GM23338 (cell line): ENCODE measurements at regions not wholly inside any gene's neighbourhood (a gene's known extent, or its start where the extent isn't known, plus 50 kb on each side); places are given as distances from the start of the nearest gene placed in this dataset.
A peak's percentile ranks its signal among the peaks of the same experiment; 100 is the strongest.

Source experiments
- ATAC-seq: fragments of 200-7000 bp; cut with Tn5 transposase; 3 replicates; pipeline ENCODE4 v1.9.1; 2020
- DNase-seq: peaks from one replicate; pipeline ENCODE4 v3.0.0-alpha.2; 2015; ENCODE audit warnings: low spot score
- H2AFZ ChIP-seq: fragments of 200-600 bp; sonication (generic); 2 replicates; pipeline ENCODE4 v1.8.0; 2016; ENCODE audit warnings: antibody characterized with exemption, mild to moderate bottlenecking, moderate library complexity
- H3F3A ChIP-seq: fragments of 200-600 bp; sonication (generic); replicated peaks from 2 replicates; pipeline ENCODE4 v1.8.0; 2017; ENCODE audit warnings: antibody characterized with exemption, mixed run types, low read depth
- H3K27ac ChIP-seq: fragments of 200-600 bp; sonication (generic); 2 replicates; pipeline ENCODE4 v1.6.1; 2016; ENCODE audit warnings: low read depth
- H3K27me3 ChIP-seq: fragments of 200-600 bp; sonication (generic); 2 replicates; pipeline ENCODE4 v1.8.0; 2016; ENCODE audit warnings: mild to moderate bottlenecking, mixed run types, moderate library complexity; ENCODE audit not compliant: insufficient read depth
- H3K36me3 ChIP-seq: fragments of 200-600 bp; sonication (generic); 2 replicates; pipeline ENCODE4 v1.8.0; 2016; ENCODE audit warnings: mild to moderate bottlenecking; ENCODE audit not compliant: insufficient read depth
- H3K4me1 ChIP-seq: fragments of 200-600 bp; sonication (generic); 2 replicates; pipeline ENCODE4 v1.8.0; 2016; ENCODE audit warnings: mild to moderate bottlenecking, moderate library complexity; ENCODE audit not compliant: insufficient read depth
- H3K4me2 ChIP-seq: fragments of 200-600 bp; sonication (generic); 2 replicates; pipeline ENCODE4 v1.7.1; 2017; ENCODE audit warnings: mixed run types
- H3K4me3 ChIP-seq: fragments of 200-600 bp; sonication (generic); 2 replicates; pipeline ENCODE4 v1.6.1; 2016; ENCODE audit warnings: mixed run types
- H3K79me2 ChIP-seq: fragments of 200-600 bp; sonication (generic); replicated peaks from 2 replicates; pipeline ENCODE4 v1.8.0; 2017; ENCODE audit warnings: mild to moderate bottlenecking; ENCODE audit not compliant: insufficient read depth
- H3K9me2 ChIP-seq: fragments of 200-600 bp; sonication (generic); 2 replicates; pipeline ENCODE4 v1.8.0; 2017; ENCODE audit not compliant: insufficient read depth
- H4K20me1 ChIP-seq: fragments of 200-600 bp; sonication (generic); replicated peaks from 2 replicates; pipeline ENCODE4 v1.8.0; 2017; ENCODE audit warnings: mild to moderate bottlenecking; ENCODE audit not compliant: insufficient read depth
- H3K27ac Mint-ChIP-seq: 2 replicates; pipeline ENCODE4 v1.8.0; 2020; ENCODE audit warnings: inconsistent platforms, mild to moderate bottlenecking, moderate library complexity, mixed read lengths
- H3K27me3 Mint-ChIP-seq: 3 replicates; pipeline ENCODE4 v1.8.0; 2022; ENCODE audit warnings: low read depth, mild to moderate bottlenecking, moderate library complexity, mixed read lengths, inconsistent platforms; ENCODE audit not compliant: insufficient read depth, poor library complexity
- H3K36me3 Mint-ChIP-seq: 3 replicates; pipeline ENCODE4 v1.8.0; 2021; ENCODE audit warnings: low read depth, mild to moderate bottlenecking, inconsistent platforms, moderate library complexity, mixed read lengths
- H3K4me1 Mint-ChIP-seq: 3 replicates; pipeline ENCODE4 v1.8.0; 2020; ENCODE audit warnings: mild to moderate bottlenecking, inconsistent platforms, mixed read lengths
- H3K4me3 Mint-ChIP-seq: 3 replicates; pipeline ENCODE4 v1.8.0; 2021; ENCODE audit warnings: moderate library complexity, mild to moderate bottlenecking, inconsistent platforms, mixed read lengths
- H3K9me3 Mint-ChIP-seq: 3 replicates; pipeline ENCODE4 v1.8.0; 2020; ENCODE audit warnings: moderate library complexity, mild to moderate bottlenecking, inconsistent platforms, mixed read lengths
- CREB1 ChIP-seq: fragments of 250-450 bp; sonication (Bioruptor Pico); IDR thresholded peaks from 2 replicates; pipeline ENCODE4 v1.5.0; 2020; ENCODE audit warnings: low read depth, mild to moderate bottlenecking, moderate library complexity
- EZH2 ChIP-seq: fragments of 200-600 bp; sonication (generic); IDR thresholded peaks from one replicate; pipeline ENCODE4 v1.8.0; 2017; ENCODE audit warnings: antibody characterized with exemption, mild to moderate bottlenecking, low read depth; ENCODE audit not compliant: unreplicated experiment
- EZH2phosphoT487 ChIP-seq: fragments of 200-600 bp; sonication (generic); IDR thresholded peaks from one replicate; pipeline ENCODE4 v1.8.1; 2018; ENCODE audit warnings: antibody characterized with exemption; ENCODE audit not compliant: unreplicated experiment
- JUNB ChIP-seq: IDR thresholded peaks from one replicate; pipeline ENCODE4 v1.6.1; 2016; ENCODE audit warnings: antibody characterized with exemption; ENCODE audit not compliant: unreplicated experiment
- NANOG ChIP-seq: IDR thresholded peaks from 2 replicates; pipeline ENCODE4 v1.6.1; 2016; ENCODE audit warnings: antibody characterized with exemption, borderline replicate concordance
- POLR2AphosphoS5 ChIP-seq: IDR thresholded peaks from 2 replicates; pipeline ENCODE4 v1.6.1; 2016; ENCODE audit warnings: antibody characterized with exemption, low read depth
- STAT1 ChIP-seq: IDR thresholded peaks from one replicate; pipeline ENCODE4 v1.6.1; 2016; ENCODE audit warnings: antibody characterized with exemption; ENCODE audit not compliant: unreplicated experiment
- ZNF114 ChIP-seq: fragments of 250-450 bp; sonication (Bioruptor Pico); IDR thresholded peaks from 2 replicates; pipeline ENCODE4 v1.5.0; 2020; ENCODE audit warnings: mild to moderate bottlenecking, moderate library complexity
- ZNF331 ChIP-seq: fragments of 250-450 bp; sonication (Bioruptor Pico); IDR thresholded peaks from 2 replicates; pipeline ENCODE4 v1.5.0; 2020; ENCODE audit warnings: low read depth, mild to moderate bottlenecking, moderate library complexity
- TF ChIP-seq, protein P1 (sequence below): IDR thresholded peaks from 2 replicates; pipeline ENCODE4 v1.6.1; 2016; ENCODE audit warnings: antibody characterized with exemption
- TF ChIP-seq, protein P2 (sequence below): fragments of 250-450 bp; sonication (Bioruptor Pico); IDR thresholded peaks from 2 replicates; pipeline ENCODE4 v1.5.0; 2020; ENCODE audit warnings: mild to moderate bottlenecking, moderate library complexity
- TF ChIP-seq, protein P3 (sequence below): IDR thresholded peaks from one replicate; pipeline ENCODE4 v1.6.1; 2018; ENCODE audit warnings: antibody characterized with exemption; ENCODE audit not compliant: unreplicated experiment
- TF ChIP-seq, protein P4 (sequence below), 2 experiments: fragments of 200-600 bp in 1 of 2; sonication (generic) in 1 of 2; conservative IDR thresholded peaks; 2 replicates each; pipeline versions ENCODE4 v1.5.1 to v1.6.1; 2016 to 2017; ENCODE audit warnings: antibody characterized with exemption in 2 of 2, low read depth in 2 of 2, mild to moderate bottlenecking in 2 of 2, moderate library complexity in 1 of 2

DNA sequence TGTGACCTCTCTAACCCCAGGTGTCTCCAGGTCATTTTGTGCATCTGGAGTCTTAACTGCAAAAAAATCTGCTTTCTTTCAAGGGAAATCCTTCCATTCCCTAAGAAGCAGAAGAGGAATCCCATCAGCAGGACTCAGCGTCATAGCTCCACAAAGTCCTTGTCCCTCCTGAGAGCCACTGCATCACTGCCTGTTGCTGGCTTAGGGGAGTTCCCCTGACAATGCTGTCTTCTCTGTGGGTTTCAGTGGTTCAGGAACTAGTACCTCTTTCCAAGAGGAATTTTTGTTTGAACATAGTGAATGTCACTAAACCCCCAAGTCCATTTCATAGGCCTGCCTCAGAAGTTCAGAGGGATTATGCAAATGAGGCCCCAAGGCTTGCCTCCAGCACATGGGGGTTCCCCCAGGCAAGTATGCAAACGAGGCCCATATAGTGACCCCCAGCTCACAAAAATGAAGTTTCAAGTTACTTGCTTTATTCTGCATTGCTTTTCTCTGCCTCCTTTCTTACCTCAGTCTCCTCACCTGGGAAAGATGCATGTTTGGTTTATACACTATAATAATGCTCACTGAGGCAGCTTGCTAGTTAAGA, 513.9 kb upstream of the MEX3C start:
- TF ChIP-seq NANOG (no peak), ZNF331 (CRISPR knock-in tag) (no peak), POLR2AphosphoS5 (no peak), EZH2 (no peak), EZH2phosphoT487 (no peak), STAT1 (no peak), CREB1 (CRISPR knock-in tag) (no peak), ZNF114 (CRISPR knock-in tag) (no peak), JUNB (no peak)
- TF ChIP-seq, protein P1, sequence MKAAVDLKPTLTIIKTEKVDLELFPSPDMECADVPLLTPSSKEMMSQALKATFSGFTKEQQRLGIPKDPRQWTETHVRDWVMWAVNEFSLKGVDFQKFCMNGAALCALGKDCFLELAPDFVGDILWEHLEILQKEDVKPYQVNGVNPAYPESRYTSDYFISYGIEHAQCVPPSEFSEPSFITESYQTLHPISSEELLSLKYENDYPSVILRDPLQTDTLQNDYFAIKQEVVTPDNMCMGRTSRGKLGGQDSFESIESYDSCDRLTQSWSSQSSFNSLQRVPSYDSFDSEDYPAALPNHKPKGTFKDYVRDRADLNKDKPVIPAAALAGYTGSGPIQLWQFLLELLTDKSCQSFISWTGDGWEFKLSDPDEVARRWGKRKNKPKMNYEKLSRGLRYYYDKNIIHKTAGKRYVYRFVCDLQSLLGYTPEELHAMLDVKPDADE, result no peak
- TF ChIP-seq, protein P2, sequence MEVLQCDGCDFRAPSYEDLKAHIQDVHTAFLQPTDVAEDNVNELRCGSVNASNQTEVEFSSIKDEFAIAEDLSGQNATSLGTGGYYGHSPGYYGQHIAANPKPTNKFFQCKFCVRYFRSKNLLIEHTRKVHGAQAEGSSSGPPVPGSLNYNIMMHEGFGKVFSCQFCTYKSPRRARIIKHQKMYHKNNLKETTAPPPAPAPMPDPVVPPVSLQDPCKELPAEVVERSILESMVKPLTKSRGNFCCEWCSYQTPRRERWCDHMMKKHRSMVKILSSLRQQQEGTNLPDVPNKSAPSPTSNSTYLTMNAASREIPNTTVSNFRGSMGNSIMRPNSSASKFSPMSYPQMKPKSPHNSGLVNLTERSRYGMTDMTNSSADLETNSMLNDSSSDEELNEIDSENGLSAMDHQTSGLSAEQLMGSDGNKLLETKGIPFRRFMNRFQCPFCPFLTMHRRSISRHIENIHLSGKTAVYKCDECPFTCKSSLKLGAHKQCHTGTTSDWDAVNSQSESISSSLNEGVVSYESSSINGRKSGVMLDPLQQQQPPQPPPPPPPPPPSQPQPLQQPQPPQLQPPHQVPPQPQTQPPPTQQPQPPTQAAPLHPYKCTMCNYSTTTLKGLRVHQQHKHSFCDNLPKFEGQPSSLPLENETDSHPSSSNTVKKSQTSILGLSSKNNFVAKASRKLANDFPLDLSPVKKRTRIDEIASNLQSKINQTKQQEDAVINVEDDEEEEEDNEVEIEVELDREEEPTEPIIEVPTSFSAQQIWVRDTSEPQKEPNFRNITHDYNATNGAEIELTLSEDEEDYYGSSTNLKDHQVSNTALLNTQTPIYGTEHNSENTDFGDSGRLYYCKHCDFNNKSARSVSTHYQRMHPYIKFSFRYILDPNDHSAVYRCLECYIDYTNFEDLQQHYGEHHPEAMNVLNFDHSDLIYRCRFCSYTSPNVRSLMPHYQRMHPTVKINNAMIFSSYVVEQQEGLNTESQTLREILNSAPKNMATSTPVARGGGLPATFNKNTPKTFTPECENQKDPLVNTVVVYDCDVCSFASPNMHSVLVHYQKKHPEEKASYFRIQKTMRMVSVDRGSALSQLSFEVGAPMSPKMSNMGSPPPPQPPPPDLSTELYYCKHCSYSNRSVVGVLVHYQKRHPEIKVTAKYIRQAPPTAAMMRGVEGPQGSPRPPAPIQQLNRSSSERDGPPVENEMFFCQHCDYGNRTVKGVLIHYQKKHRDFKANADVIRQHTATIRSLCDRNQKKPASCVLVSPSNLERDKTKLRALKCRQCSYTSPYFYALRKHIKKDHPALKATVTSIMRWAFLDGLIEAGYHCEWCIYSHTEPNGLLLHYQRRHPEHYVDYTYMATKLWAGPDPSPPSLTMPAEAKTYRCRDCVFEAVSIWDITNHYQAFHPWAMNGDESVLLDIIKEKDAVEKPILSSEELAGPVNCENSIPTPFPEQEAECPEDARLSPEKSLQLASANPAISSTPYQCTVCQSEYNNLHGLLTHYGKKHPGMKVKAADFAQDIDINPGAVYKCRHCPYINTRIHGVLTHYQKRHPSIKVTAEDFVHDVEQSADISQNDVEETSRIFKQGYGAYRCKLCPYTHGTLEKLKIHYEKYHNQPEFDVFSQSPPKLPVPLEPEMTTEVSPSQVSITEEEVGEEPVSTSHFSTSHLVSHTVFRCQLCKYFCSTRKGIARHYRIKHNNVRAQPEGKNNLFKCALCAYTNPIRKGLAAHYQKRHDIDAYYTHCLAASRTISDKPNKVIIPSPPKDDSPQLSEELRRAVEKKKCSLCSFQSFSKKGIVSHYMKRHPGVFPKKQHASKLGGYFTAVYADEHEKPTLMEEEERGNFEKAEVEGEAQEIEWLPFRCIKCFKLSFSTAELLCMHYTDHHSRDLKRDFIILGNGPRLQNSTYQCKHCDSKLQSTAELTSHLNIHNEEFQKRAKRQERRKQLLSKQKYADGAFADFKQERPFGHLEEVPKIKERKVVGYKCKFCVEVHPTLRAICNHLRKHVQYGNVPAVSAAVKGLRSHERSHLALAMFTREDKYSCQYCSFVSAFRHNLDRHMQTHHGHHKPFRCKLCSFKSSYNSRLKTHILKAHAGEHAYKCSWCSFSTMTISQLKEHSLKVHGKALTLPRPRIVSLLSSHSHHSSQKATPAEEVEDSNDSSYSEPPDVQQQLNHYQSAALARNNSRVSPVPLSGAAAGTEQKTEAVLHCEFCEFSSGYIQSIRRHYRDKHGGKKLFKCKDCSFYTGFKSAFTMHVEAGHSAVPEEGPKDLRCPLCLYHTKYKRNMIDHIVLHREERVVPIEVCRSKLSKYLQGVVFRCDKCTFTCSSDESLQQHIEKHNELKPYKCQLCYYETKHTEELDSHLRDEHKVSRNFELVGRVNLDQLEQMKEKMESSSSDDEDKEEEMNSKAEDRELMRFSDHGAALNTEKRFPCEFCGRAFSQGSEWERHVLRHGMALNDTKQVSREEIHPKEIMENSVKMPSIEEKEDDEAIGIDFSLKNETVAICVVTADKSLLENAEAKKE (CRISPR knock-in tag), result no peak
- TF ChIP-seq, protein P3, sequence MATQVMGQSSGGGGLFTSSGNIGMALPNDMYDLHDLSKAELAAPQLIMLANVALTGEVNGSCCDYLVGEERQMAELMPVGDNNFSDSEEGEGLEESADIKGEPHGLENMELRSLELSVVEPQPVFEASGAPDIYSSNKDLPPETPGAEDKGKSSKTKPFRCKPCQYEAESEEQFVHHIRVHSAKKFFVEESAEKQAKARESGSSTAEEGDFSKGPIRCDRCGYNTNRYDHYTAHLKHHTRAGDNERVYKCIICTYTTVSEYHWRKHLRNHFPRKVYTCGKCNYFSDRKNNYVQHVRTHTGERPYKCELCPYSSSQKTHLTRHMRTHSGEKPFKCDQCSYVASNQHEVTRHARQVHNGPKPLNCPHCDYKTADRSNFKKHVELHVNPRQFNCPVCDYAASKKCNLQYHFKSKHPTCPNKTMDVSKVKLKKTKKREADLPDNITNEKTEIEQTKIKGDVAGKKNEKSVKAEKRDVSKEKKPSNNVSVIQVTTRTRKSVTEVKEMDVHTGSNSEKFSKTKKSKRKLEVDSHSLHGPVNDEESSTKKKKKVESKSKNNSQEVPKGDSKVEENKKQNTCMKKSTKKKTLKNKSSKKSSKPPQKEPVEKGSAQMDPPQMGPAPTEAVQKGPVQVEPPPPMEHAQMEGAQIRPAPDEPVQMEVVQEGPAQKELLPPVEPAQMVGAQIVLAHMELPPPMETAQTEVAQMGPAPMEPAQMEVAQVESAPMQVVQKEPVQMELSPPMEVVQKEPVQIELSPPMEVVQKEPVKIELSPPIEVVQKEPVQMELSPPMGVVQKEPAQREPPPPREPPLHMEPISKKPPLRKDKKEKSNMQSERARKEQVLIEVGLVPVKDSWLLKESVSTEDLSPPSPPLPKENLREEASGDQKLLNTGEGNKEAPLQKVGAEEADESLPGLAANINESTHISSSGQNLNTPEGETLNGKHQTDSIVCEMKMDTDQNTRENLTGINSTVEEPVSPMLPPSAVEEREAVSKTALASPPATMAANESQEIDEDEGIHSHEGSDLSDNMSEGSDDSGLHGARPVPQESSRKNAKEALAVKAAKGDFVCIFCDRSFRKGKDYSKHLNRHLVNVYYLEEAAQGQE, result no peak
- TF ChIP-seq, protein P4, sequence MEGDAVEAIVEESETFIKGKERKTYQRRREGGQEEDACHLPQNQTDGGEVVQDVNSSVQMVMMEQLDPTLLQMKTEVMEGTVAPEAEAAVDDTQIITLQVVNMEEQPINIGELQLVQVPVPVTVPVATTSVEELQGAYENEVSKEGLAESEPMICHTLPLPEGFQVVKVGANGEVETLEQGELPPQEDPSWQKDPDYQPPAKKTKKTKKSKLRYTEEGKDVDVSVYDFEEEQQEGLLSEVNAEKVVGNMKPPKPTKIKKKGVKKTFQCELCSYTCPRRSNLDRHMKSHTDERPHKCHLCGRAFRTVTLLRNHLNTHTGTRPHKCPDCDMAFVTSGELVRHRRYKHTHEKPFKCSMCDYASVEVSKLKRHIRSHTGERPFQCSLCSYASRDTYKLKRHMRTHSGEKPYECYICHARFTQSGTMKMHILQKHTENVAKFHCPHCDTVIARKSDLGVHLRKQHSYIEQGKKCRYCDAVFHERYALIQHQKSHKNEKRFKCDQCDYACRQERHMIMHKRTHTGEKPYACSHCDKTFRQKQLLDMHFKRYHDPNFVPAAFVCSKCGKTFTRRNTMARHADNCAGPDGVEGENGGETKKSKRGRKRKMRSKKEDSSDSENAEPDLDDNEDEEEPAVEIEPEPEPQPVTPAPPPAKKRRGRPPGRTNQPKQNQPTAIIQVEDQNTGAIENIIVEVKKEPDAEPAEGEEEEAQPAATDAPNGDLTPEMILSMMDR (conservative IDR thresholded peaks at IDR 0.05; ENCODE audit: low read depth in 2 of 2), result no peak
- no peak overlapping the region for H3K4me3 Mint-ChIP-seq
- no peak overlapping the region for H3K27ac Mint-ChIP-seq
- Histone ChIP-seq H3K27ac (no peak overlapping the region), H3K9me2 (0 out of 2 replicates have a peak, but pooled peaks cover 7% of the 10 kb centered on the region), H4K20me1 (no peaks in the 10 kb centered on the region), H3K79me2 (no peaks in the 10 kb centered on the region), H3K4me2 (peak overlapping the region; percentile 51; the same call in 1 of the 2 replicates), H3K4me3 (no peak overlapping the region), H3K36me3 (no peaks in the 10 kb centered on the region), H3K4me1 (peaks cover 14% of the 10 kb centered on the region; the same call in 1 of the 2 replicates), H3F3A (no peaks in the 10 kb centered on the region), H3K27me3 (no peaks in the 10 kb centered on the region), H2AFZ (no peak overlapping the region)
- peaks cover 19% of the 10 kb centered on the region for H3K4me1 Mint-ChIP-seq
- H3K36me3 Mint-ChIP-seq, result peaks cover 40% of the 10 kb centered on the region
- ATAC-seq (peak; percentile 41), DNase-seq (no peak)
- H3K27me3 Mint-ChIP-seq, result peaks cover 2% of the 10 kb centered on the region
- peaks cover 44% of the 10 kb centered on the region for H3K9me3 Mint-ChIP-seq
